ENCODE measurements at regions not wholly inside any gene's neighbourhood (a gene's known extent, or its start where the extent isn't known, plus 50 kb on each side); places are given as distances from the start of the nearest gene placed in this dataset.
A peak's percentile ranks its signal among the peaks of the same experiment; 100 is the strongest.

DNA sequence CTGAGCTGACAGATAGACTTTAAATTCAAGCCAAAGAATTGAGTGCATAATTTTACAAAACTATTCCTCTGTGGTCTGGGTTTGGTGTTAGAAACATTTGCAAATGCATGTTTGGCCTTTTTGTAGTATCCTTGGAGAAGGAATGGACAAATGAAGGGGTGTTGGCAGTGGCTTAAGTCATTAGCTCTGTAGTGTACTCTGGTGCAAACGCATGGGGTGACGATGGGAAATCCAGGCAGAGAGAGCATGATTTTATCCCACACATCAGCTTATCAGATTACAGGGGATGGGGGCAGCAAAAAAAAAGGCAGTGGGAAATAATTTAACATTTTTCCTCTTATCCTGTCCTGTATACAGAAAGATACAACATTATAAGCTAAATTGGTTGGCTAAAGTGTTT is 320.6 kb downstream of the ZNF516 start:
- no peak overlapping the region for H3K9ac ChIP-seq (ENCODE audit: low read length in 3 of 3)
- no peaks in the 10 kb centered on the region for H3K27me3 ChIP-seq (ENCODE audit: control insufficient read depth, insufficient read depth, low read length)
- no peaks in the 10 kb centered on the region for H3K9me3 ChIP-seq (ENCODE audit: control insufficient read depth in 2 of 3, insufficient read depth in 1 of 3, low read length in 3 of 3)
- H3K36me3 ChIP-seq (ENCODE audit: control insufficient read depth in 2 of 3, insufficient read depth in 3 of 3, low read length in 3 of 3) = no peaks in the 10 kb centered on the region
- H3K27ac ChIP-seq (ENCODE audit: low read depth in 2 of 2, low read length in 2 of 2) = no peak overlapping the region
- TF ChIP-seq, protein P1, sequence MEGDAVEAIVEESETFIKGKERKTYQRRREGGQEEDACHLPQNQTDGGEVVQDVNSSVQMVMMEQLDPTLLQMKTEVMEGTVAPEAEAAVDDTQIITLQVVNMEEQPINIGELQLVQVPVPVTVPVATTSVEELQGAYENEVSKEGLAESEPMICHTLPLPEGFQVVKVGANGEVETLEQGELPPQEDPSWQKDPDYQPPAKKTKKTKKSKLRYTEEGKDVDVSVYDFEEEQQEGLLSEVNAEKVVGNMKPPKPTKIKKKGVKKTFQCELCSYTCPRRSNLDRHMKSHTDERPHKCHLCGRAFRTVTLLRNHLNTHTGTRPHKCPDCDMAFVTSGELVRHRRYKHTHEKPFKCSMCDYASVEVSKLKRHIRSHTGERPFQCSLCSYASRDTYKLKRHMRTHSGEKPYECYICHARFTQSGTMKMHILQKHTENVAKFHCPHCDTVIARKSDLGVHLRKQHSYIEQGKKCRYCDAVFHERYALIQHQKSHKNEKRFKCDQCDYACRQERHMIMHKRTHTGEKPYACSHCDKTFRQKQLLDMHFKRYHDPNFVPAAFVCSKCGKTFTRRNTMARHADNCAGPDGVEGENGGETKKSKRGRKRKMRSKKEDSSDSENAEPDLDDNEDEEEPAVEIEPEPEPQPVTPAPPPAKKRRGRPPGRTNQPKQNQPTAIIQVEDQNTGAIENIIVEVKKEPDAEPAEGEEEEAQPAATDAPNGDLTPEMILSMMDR (IDR thresholded peaks at IDR 0.05; ENCODE audit: borderline replicate concordance, extremely low read depth, insufficient read depth) = no peak
- no peaks in the 10 kb centered on the region for H3K4me1 ChIP-seq (ENCODE audit: control insufficient read depth in 2 of 3, insufficient read depth in 2 of 3, low read depth in 1 of 3, low read length in 3 of 3)
- DNase-seq (no peak), FAIRE-seq (no peak)
- intact Hi-C loops (cut with DNase I) = no loop called here
- no peak overlapping the region for H3K4me3 ChIP-seq (ENCODE audit: low read length in 3 of 3)

DNA sequence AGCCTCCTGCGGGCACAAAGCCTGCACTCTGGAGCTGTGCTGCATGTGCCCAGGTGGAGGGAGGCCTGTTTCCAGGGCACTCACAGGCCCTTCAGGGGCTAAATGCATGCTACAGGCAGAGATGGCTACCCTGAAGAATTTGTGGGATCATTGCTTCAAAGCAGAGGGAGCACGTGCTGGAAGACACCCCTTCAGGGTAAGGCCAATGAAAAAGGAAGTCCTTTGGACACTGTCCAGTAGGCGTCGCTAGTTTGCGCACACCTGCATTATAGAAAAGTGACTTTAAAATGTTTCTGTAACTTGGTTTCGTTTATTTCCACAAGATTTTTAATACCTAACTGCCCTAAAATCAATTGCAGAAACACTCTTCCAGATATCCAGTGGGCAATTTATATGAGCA is 325.3 kb downstream of the ZNF516 start:
- no peak for DNase-seq

DNA sequence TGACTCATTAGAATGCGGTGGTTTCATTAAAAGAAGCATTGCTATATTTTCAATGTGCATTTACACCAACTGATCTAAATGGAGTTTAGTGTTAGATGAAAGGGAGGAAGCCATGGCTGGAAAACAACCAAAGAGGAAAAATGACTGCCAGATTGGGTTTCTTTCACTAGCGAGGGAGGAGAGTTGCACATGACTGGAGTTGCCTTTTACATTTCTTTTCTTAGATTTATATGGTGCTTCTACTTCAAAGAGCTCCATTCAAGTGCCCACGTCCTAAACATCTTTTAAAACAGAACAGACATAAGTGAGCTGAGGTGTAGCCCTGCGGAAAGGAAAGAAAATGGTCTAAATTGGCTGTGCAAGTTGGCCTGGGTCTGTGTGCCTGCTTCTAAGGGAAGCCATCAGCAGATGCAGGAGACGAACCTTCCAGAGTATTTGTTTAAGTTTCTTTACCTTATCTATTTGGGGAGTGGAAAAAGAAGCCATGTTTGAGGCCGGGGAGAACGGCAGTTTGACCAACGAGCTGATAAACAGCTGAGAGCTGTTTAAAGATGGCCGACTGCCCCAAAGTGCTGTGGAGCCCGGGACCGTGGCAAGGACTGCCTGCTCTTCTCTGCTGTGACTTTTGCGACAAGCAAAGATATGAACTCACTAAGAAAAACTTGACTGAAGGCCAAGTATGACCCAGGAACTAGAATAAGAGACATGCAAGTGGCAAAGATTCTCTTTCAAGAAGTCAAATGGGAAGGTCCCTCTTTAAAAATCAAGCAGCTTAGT is 327.0 kb downstream of the ZNF516 start:
- TF ChIP-seq, protein P1 (IDR thresholded peaks at IDR 0.05; ENCODE audit: borderline replicate concordance, extremely low read depth, insufficient read depth) = no peak
- H3K9me3 ChIP-seq (ENCODE audit: control insufficient read depth in 2 of 3, insufficient read depth in 1 of 3, low read length in 3 of 3) = no peaks in the 10 kb centered on the region
- no peak overlapping the region for H3K4me3 ChIP-seq (ENCODE audit: low read length in 3 of 3)
- no peaks in the 10 kb centered on the region for H3K36me3 ChIP-seq (ENCODE audit: control insufficient read depth in 2 of 3, insufficient read depth in 3 of 3, low read length in 3 of 3)
- DNase-seq (peak in 2 of 5 donors; percentile 66 to 76), FAIRE-seq (no peak)
- no peak overlapping the region for H3K27ac ChIP-seq (ENCODE audit: low read depth in 2 of 2, low read length in 2 of 2)
- H3K27me3 ChIP-seq (ENCODE audit: control insufficient read depth, insufficient read depth, low read length) = no peaks in the 10 kb centered on the region
- intact Hi-C loops (cut with DNase I) = no loop called here
- H3K9ac ChIP-seq (ENCODE audit: low read length in 3 of 3) = no peak overlapping the region
- H3K4me1 ChIP-seq (ENCODE audit: control insufficient read depth in 2 of 3, insufficient read depth in 2 of 3, low read depth in 1 of 3, low read length in 3 of 3) = peaks cover 0 to 2% (median 0%) of the 10 kb centered on the region in 3 donors

More for the DNA sequence above, 325.3 kb downstream of the ZNF516 start:
- TF ChIP-seq, protein P1 (IDR thresholded peaks at IDR 0.05; ENCODE audit: borderline replicate concordance, extremely low read depth, insufficient read depth) = no peak
- H3K4me3 ChIP-seq (ENCODE audit: low read length in 3 of 3) = no peak overlapping the region
- intact Hi-C loops (cut with DNase I) = no loop called here
- H3K9me3 ChIP-seq (ENCODE audit: control insufficient read depth in 2 of 3, insufficient read depth in 1 of 3, low read length in 3 of 3) = no peaks in the 10 kb centered on the region
- no peaks in the 10 kb centered on the region for H3K36me3 ChIP-seq (ENCODE audit: control insufficient read depth in 2 of 3, insufficient read depth in 3 of 3, low read length in 3 of 3)
- FAIRE-seq = no peak
- H3K27me3 ChIP-seq (ENCODE audit: control insufficient read depth, insufficient read depth, low read length) = no peaks in the 10 kb centered on the region
- H3K9ac ChIP-seq (ENCODE audit: low read length in 3 of 3) = no peak overlapping the region
- peaks cover 0 to 2% (median 0%) of the 10 kb centered on the region in 3 donors for H3K4me1 ChIP-seq (ENCODE audit: control insufficient read depth in 2 of 3, insufficient read depth in 2 of 3, low read depth in 1 of 3, low read length in 3 of 3)
- H3K27ac ChIP-seq (ENCODE audit: low read depth in 2 of 2, low read length in 2 of 2) = no peak overlapping the region

Measured in kidney (tissue), 13 donors.